Tibial nerve (tissue), 4 donors: ENCODE measurements at regions not wholly inside any gene's neighbourhood (a gene's known extent, or its start where the extent isn't known, plus 50 kb on each side); places are given as distances from the start of the nearest gene placed in this dataset.

Experiments used
- CTCF ChIP-seq, 5 experiments: fragments of 200-600 bp in 3 of 5; fragments of 450-650 bp in 2 of 5; sonication (generic) in 3 of 5; IDR thresholded peaks; one replicate each; pipeline ENCODE4 v1.5.1; 2016 to 2019; ENCODE audit warnings: antibody characterized with exemption in 5 of 5, mild to moderate bottlenecking in 3 of 5, moderate library complexity in 2 of 5
- EP300 ChIP-seq, 2 donors: sonication (generic); formaldehyde crosslinking; IDR thresholded peaks; one replicate each; pipeline ENCODE4 v1.6.1; 2017; ENCODE audit warnings: antibody characterized with exemption in 2 of 2, mild to moderate bottlenecking in 1 of 2
- POLR2A ChIP-seq, 2 donors: fragments of 450-650 bp; IDR thresholded peaks; one replicate each; pipeline ENCODE4 v1.6.1; 2017; ENCODE audit warnings: antibody characterized with exemption in 2 of 2, mild to moderate bottlenecking in 2 of 2, moderate library complexity in 2 of 2

- TF ChIP-seq POLR2A (IDR thresholded peaks at IDR 0.05) (no peak), CTCF (IDR thresholded peaks at IDR 0.05) (no peak), EP300 (IDR thresholded peaks at IDR 0.05) (no peak)
Observed at GRCh38 chr6:166237617-166238016, 70.0 kb upstream of the TBXT start.
